ENCODE measurements at regions not wholly inside any gene's neighbourhood (a gene's known extent, or its start where the extent isn't known, plus 50 kb on each side); places are given as distances from the start of the nearest gene placed in this dataset.

DNA sequence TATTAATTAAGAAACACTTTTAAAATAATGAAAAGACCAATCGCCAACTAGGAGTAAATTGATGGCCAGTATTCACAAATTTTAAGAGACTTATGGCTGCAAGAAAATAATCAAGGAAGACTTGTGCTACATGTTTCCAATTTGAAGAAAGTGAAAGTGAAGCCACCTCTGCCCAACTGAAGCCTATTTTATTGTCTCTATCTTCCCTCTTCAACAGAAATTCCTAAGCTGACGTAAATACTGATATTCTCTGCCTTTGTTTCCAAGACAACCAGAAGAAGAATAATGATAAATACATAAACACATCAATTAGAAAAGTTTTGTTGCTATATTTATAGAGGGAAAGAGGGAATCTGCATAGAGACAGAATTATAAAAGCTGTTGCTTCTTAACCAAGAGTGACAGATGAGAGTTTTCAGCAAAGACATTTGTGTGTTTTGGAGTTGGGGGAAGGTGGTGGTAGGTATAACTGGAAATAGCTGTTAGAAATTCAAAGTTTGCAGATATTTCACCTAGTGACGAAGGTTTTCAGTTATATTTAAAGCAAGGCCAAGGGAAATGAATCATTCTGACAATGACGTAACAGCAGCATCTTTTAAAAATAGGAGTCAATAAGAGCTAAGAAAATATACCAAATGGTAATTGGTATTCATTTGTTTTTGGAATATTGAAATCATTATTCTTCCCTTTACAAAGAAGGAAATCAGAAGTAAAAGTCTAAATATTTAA, 576.6 kb upstream of the SORCS1 start:
- peak; percentile 69 for DNase-seq (ENCODE audit: low read depth)

DNA sequence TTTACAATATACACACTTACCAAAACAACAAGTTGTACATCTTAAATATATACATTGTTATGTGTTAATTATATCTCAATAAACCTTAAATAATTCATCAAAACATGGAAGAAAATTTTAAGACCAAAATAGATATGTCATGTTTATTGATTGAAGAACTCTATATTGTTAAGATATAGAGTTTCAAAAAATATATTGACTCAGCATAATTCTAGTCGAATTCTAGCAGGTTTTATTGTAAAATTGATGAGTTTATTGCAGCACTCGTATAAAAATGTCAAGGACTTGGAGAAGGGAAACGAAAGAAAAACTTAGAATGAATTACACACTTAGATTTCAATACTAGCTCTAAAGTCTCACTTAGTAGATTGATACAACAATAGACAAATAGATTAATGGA, 575.4 kb upstream of the SORCS1 start:
- no peak for DNase-seq (ENCODE audit: low read depth)

DNA sequence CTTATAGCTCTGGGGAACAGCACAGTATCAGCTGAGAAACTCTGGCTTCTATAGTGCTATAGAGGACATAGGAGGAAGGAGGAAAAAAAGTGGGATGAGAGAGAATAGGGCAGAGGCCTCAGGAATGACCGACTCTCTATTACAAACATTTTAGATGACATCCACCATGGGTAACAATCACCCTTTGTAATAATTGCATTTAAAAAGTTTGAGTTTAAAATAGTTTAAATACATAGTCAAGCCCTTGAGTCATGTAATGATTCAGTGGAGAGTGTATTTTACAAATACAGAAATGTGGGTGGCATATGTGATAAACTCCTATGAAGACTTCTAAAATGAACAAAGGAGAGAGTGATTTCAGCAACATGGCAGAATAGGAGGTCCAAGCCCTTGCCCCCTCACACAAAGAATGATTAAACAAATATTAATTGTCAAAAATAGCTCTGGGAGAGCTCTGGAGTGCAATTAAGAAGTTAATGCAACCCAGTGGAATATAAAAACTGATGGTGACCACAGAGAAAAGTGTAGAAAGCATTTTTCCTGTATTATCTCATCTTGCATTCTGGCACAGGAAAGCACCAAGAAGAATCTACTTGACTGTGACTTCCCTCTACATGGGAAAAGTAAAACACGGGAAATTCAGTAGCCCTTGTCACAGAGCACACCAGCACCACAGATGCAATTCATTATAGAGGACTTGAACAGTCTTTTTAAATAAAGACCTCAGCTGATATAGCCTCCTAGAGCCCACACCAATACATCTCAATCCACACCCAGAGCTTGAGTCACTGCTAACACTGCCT, 569.0 kb upstream of the SORCS1 start:
- peak; percentile 60 for DNase-seq (ENCODE audit: low read depth)

DNA sequence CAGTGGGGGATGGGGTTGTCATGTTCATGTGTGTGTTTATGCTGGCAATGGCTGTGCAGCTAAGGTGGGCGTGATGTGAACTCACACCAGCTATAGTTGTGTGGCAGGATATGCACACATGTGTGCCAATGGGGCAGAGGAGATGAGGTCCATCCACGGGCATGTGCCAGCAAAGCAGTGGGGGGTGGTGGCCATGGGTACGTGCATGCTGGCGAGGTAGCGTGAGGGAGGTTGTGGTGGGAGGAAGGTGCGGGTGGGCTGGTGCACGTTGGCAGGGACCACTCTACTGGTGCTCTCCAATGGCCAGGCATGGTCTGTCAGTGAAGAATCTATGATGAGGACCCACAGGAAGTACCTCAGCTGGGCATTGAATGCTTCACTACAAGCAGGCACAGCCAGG, 567.5 kb upstream of the SORCS1 start:
- DNase-seq (ENCODE audit: low read depth): no peak

DNA sequence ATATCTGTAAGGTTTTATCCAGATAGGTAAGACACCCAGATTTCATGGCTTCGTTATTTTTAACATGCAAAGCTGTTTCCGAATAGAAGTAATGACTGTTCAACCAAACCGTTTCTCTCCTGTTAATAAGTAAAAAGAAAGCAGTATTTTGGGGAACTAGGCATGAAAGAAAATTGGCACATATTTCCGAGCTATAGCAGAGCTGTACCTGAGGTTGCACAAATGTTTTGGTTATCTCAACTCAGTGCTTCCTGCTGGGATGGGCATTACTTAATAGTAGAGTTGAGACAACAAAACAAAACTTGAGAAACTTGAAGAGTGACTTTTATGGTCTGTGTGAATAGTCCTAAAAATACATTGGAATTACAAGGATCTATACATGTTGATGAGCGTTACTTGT, 564.3 kb upstream of the SORCS1 start:
- no peak for DNase-seq (ENCODE audit: low read depth)

DNA sequence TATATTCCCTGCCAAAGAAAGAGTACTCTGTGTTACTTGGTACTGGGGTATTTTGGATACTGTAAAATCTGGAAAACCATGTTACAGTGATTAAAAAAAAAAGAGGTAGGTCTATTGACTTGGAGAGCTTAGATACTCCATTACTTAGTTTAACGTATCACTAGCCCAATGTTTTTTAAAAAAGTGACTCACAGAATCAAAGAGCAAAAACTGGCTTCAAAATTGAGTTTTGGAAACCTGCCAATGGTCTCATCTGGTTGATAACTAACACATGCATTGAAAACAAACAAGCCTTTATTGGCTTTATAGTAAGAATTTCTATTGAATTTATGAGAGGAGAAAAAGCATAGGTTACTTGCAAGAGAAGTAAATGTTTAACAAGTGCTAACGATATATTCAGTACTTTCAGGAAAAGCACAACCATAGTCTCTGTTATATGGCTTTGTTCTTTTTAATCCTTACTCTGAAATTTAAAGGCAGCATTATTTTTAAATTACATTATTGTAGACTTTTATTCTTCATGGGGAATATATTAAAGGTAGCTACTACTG, 563.3 kb upstream of the SORCS1 start:
- DNase-seq (ENCODE audit: low read depth): peak; percentile 75

DNA sequence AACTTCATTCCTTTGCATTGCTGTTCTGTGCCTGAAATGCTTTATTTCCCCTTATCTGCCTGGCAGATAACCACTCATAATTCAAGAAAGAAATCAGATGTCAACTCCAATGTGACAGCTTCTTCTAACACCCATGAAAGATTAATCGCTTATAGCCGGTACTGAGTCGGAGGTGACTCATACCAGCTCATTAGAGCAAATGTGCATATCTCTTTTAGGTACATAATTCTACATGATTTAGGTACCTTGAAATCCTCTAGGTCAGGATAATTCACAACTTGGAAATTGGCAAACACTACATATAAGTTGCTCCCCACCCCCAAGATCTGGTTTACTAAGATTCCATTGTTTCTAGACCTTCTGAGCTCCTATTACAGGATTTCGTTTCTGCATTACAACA, 554.4 kb upstream of the SORCS1 start:
- DNase-seq (ENCODE audit: low read depth): no peak

DNA sequence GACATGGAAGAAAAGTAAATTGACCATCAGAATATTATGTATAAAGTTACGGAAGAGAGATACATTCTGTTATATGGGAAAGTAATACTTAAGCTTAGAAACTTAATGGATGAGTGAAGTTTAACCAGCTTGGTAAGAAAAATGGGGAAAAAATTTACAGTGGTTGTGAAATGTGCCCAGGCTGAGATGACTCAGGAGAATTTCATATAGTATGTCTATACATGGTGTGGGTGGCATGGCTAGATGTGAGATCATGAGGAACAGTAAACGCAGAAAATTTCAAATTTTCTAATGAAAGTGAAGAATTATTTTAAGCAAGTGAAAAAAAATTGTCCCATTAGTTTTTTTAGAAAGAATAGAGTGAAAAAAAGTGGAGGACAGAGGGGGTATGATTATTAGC, 552.5 kb upstream of the SORCS1 start:
- DNase-seq (ENCODE audit: low read depth): no peak

DNA sequence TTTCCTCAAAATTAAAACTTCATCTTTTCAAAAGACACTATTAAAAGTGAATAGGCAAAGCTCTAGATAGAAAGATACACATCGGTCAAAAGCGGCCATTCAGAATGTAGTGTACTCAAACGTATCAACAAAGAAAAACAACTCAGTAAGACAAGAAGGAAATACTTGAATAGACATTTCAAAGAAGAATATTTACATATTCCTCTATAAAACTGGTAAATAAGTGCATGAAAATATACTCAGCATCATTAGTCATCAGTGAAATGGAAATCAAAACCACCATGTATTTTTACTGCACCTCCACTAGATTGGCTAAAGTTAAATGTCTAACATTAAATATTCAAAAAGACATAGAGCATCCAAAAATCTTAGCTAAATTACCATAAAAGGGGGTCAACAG, 551.1 kb upstream of the SORCS1 start:
- peak; percentile 5 for DNase-seq (ENCODE audit: low read depth)

DNA sequence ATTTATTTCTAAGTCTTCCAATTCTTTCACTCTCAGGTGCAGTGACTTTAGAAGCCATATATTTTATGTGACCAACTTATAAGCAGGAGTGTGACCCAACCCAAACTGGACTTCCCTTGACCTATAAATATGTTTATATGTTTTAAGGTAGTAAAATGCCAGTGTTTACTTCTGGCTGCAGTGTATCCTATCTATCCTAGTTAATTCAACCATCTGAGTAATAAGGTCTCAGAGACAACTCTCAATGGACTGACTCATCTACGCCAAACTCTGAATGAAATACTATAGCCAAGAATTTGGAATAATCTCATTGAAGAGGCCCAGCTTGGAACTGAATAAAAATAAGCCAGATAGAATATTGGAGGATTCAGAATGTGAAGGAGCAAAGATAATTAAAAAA, 544.5 kb upstream of the SORCS1 start:
- peak; percentile 4 for DNase-seq (ENCODE audit: low read depth)

DNA sequence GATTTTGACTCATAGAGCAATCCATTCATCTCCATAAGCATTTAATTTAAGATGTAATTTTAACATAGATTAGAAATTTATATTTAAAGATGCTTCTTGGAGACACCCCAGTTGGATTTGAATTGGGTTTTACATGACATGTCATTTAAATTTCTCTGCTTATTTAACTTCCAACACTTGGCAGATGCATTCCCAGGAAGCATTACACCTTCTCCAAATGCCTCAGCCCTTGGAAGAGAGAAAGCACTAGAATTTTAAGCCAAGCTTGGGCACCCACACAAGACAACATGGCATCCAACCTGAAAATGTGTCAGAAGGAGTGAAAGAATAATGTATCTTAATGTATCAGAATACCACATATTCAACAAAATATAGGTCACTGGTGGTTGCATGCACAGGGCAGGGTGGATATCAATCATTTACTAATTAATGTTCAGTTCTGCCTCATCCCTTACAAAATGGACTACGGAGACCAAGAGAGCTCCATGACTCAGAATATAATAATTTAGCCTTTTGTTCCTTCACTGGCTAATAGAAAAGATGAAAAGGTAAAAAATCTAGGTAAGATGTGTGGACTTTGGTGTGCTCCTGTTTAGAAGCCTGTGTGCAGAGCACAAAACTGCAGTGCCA, 541.7 kb upstream of the SORCS1 start:
- no peak for DNase-seq (ENCODE audit: low read depth)

DNA sequence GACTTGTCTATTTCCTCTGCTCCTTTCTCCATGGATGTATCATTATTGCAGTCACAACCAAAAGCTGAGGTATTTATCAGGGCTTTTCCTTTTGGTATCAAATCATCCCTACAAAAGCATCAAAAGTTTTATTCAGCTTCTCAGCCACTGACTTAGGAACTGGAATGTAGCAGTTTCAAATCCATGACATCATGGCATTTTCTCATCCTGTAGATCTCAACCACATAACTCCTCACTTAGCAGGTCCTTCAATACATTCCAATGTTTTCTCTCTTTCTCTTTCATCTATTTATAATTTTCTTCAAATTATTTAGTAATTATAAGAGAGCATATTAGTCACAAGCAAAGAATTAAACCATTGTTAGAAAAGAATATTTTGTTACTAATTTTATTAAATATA, 537.4 kb upstream of the SORCS1 start:
- peak; percentile 6 for DNase-seq (ENCODE audit: low read depth)

DNA sequence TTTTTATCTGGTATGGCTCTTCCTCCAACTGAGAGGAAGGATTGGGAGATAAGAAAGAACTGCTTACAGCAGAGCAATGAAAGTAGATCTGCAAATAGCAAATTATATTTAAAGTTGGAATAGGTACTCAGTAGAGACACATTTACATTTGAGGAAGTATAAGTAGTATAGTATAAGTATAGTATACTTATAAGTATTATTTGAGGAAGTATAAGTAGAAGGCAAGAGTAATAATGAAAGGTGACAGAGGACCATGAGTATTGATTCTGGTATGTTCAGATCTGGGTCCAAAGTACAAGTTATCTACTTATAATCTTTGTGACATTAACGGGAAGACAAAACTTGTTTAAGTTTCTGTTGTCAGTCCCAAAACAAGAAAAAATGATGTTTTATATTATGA, 527.6 kb upstream of the SORCS1 start:
- DNase-seq (ENCODE audit: low read depth): no peak

DNA sequence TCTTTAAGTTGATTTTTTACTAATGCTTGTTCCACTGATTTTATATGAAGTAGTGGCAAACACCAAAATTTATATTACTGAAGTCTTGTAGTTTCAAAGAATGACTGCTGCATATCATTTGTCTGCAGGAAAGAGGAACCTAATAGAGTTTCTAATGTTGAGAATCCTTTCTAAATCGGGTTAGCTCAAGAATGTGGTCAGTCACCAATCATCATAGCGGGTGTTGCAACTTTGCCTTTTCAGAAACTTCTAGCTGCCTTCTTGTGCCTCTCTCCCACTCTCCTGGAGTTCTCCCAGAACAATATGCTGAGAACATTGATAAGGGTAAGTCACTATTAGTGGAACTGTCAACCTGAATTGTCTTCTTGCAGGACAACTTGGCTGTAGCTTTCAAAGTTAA, 524.8 kb upstream of the SORCS1 start:
- DNase-seq (ENCODE audit: low read depth): peak; percentile 5

DNA sequence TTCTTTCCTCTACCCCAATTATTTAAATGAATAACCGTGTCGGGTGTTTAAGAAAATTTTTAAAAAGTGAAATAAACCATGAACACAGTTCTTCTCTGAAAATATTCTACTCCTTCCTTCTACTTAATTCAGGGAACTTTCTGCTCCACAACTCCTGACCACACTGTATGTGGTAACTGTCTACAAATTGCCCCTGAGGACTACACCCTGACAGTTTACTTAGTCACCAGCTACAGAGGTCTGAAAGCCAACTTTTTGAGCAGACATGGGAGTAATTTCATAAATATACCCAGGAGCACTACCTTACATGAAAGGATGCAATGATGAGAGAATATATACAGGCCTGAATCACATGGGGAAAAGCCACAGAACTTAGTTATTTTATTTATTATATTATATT, 523.2 kb upstream of the SORCS1 start:
- peak; percentile 69 for DNase-seq (ENCODE audit: low read depth)

DNA sequence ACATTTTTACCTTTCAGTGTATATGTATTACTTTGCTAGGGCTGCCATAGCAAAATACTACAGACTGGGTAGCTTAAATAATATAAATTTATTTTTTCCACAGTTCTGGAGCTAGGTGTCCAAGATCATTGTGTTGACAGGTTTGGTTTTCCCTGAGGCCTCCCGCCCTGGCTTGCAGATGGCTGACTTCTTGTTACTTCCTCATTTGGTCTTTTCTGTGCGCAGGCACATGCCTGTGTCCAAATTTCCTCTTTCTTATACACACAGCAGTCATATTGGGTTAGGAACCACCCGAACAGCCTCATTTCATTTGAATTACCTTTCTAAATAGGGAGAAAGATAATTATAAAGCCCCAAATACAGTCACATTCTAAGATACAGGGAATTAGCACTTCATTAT, 521.6 kb upstream of the SORCS1 start:
- DNase-seq (ENCODE audit: low read depth): no peak

DNA sequence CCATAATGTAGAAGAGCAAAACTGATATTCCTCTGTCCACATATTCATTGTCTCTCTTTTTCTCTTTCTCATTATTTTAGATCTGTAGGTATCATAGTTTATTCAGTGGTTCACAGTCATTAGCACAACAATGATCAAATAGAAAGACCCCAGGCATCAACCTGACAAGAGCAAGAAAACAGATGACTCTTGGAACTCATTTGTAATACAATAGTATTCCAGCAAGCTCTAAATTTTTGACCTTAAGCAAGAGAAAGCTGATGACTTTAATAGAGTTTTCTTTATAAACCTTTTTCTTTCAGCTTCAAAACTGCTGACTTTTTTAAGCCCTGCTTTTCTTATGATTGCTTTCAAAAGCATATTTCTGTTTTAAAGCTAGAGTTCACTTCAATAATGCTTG, 507.5 kb upstream of the SORCS1 start:
- no peak for DNase-seq (ENCODE audit: low read depth)

DNA sequence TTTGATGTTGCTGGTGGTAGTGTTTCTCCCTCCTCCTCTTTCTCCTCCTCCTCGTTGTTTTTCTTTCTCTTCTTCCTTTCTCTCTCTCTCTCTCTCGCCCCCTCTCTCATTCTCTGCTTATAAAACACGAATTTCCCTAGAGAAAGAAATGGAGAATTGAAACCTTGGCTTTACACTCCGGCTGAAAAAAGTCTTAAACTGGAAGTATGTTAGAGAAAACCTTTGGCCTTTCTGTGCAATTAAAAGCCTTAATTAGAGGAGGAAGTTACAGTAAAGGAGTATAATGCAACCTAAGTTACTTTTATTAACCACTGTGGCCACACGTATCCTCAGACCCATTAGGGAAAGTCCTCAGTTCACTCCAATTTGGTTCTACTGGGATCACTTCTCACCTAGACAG, 501.7 kb upstream of the SORCS1 start:
- DNase-seq (ENCODE audit: low read depth): no peak

DNA sequence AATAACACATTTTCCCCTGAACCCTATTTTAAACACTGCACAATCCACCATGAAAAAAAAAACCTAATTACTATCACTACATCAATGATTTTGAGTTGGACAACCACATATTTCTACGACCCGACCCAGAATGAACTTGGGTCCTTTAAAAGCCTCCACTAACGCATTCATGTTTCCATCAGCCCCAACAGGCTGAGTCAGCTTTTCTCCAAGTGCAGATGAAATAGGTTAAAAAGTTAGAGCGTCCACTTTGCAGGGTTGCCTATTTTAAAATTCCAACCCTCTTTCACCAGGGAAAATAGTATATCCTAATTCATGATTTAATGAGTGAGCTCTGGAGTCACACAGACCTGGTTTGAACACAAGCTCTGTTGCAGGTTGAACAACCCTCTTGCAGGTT, 501.0 kb upstream of the SORCS1 start:
- no peak for DNase-seq (ENCODE audit: low read depth)

DNA sequence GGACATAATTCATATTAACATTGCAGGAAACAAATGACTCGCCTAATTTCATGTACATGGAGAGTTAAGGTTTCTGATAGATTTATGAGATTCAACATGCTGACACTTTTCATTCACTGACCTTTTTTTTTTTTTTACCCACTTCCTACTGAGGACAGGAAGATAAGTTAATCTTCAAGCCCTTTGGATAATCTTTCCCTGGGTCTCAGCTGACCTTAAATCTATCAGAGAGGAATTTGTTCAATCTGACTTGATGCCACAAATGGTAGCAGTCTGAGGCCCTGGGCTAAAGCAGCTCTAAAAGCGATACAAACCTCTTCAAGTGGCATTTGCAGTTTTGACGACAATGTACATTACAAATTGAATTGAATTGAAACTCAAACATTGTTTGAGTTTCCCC, 493.3 kb upstream of the SORCS1 start:
- DNase-seq (ENCODE audit: low read depth): no peak

DNA sequence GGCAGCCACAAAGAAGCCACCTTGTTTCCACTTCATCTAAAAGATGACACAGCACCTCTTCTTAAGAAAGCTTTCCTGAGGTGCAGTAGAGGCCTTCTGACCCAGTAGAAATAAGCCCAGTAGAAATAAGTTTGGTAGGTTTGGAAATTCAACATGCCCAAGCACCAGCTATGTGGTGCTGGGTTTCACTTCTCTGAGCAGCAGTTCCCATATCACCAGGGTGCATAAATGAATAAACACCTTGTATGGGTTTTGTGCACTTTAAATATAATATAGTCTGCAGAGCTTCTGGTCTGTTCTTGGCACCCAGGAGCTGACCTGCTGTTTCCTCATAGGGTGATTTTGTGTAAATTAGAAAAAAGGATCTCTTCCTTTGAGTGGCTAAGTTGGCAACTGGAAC, 492.4 kb upstream of the SORCS1 start:
- DNase-seq (ENCODE audit: low read depth): no peak

DNA sequence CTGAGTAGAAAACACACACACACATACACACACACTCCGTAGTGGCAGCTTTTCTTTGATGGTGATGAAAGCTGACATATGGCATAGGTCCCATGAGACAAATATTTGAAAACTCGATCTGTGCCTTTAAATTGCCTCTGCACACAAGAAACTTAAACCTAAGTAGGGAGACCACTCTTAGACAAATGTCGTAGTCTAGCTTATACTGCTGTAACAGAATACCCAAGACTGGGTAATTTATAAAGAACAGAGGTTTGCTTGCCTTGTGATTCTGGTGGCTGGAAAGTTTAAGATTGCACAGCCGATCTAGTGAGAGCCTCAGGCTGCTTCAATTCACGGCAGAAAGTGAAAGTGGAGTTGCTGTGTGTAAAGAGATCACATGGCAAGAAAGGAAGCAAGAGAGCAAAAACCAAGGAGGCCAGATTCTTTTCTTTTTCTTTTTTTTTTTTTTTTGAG, 489.4 kb upstream of the SORCS1 start:
- DNase-seq (ENCODE audit: low read depth): peak; percentile 87
